HL-60 (cell line): ENCODE measurements at regions not wholly inside any gene's neighbourhood (a gene's known extent, or its start where the extent isn't known, plus 50 kb on each side); places are given as distances from the start of the nearest gene placed in this dataset.

Experiments used
- DNase-seq, 2 experiments: peaks; one replicate each; pipeline ENCODE4 v3.0.0-alpha.2; 2010 to 2020; ENCODE audit warnings: low read depth in 1 of 2, low spot score in 1 of 2
- H3K27ac ChIP-seq: fragments of 250-450 bp; sonication (Bioruptor Pico); replicated peaks from 2 replicates; pipeline ENCODE4 v1.5.1; 2020; ENCODE audit warnings: mild to moderate bottlenecking, moderate library complexity
- H3K27me3 ChIP-seq: fragments of 250-450 bp; sonication (Bioruptor Pico); 2 replicates; pipeline ENCODE4 v1.5.1; 2021; ENCODE audit warnings: mild to moderate bottlenecking, moderate library complexity; ENCODE audit not compliant: insufficient read depth, poor library complexity, severe bottlenecking
- H3K4me3 ChIP-seq: replicated peaks from 2 replicates; pipeline ENCODE4 v1.5.1; 2011; ENCODE audit warnings: mild to moderate bottlenecking, control low read depth, low read length; ENCODE audit not compliant: insufficient read depth
- CTCF ChIP-seq: IDR thresholded peaks from one replicate; pipeline ENCODE4 v1.5.1; 2011; ENCODE audit warnings: low read length, control low read depth, inconsistent platforms; ENCODE audit not compliant: insufficient read depth
- GABPA ChIP-seq: IDR thresholded peaks from 2 replicates; pipeline ENCODE4 v1.6.1; 2012; ENCODE audit warnings: low read depth
- POLR2AphosphoS5 ChIP-seq: IDR thresholded peaks from 2 replicates; pipeline ENCODE4 v1.6.1; 2012; ENCODE audit warnings: low read depth
- REST ChIP-seq: IDR thresholded peaks from 2 replicates; pipeline ENCODE4 v1.6.1; 2012; ENCODE audit warnings: low read depth; ENCODE audit not compliant: insufficient replicate concordance
- SPI1 ChIP-seq: IDR thresholded peaks from 2 replicates; pipeline ENCODE4 v1.6.1; 2012; ENCODE audit warnings: low read depth, mild to moderate bottlenecking, borderline replicate concordance

GRCh38 chr17:34121311-34121710 lies 133.8 kb upstream of the CCL2 start:
- Histone ChIP-seq H3K4me3 (no peak overlapping the region), H3K27me3 (peaks cover 4% of the 10 kb centered on the region), H3K27ac (no peak overlapping the region)
- no peak for TF ChIP-seq REST
- no peak for TF ChIP-seq SPI1
- no peak for TF ChIP-seq GABPA
- TF ChIP-seq CTCF, result no peak
- TF ChIP-seq POLR2AphosphoS5, result no peak
- DNase-seq, result no peak

- H3K4me3 ChIP-seq, result no peak overlapping the region
- peaks cover 4% of the 10 kb centered on the region for H3K27me3 ChIP-seq
- DNase-seq, result no peak
- TF ChIP-seq SPI1 (no peak), GABPA (no peak), CTCF (no peak), REST (no peak), POLR2AphosphoS5 (no peak)
- H3K27ac ChIP-seq, result no peak overlapping the region
Measured at GRCh38 chr17:34122515-34122914, 132.6 kb upstream of the CCL2 start.

- Histone ChIP-seq H3K27ac (no peak overlapping the region), H3K4me3 (no peak overlapping the region), H3K27me3 (peaks cover 4% of the 10 kb centered on the region)
- DNase-seq, result no peak
- TF ChIP-seq CTCF (no peak), GABPA (no peak), SPI1 (no peak), POLR2AphosphoS5 (no peak), REST (no peak)
Measured at GRCh38 chr17:34125010-34125409, 130.1 kb upstream of the CCL2 start.
